Chondrocyte (in vitro differentiated cells): ENCODE measurements at regions not wholly inside any gene's neighbourhood (a gene's known extent, or its start where the extent isn't known, plus 50 kb on each side); places are given as distances from the start of the nearest gene placed in this dataset.

ENCODE experiments used
- DNase-seq: peaks from one replicate; pipeline ENCODE4 v3.0.0; 2021; ENCODE audit warnings: mixed read lengths, low spot score
- H3K27ac Mint-ChIP-seq: one replicate; pipeline ENCODE4 v1.8.0; 2021; ENCODE audit warnings: mild to moderate bottlenecking, moderate library complexity, mixed read lengths; ENCODE audit not compliant: unreplicated experiment
- H3K27me3 Mint-ChIP-seq: 2 replicates; pipeline ENCODE4 v1.8.0; 2021; ENCODE audit warnings: low read depth, mixed read lengths
- H3K36me3 Mint-ChIP-seq: 2 replicates; pipeline ENCODE4 v1.8.0; 2021; ENCODE audit warnings: low read depth, mixed read lengths
- H3K4me1 Mint-ChIP-seq: 2 replicates; pipeline ENCODE4 v1.8.0; 2021; ENCODE audit warnings: low read depth, mild to moderate bottlenecking, mixed read lengths
- H3K4me3 Mint-ChIP-seq: one replicate; pipeline ENCODE4 v1.8.0; 2021; ENCODE audit warnings: mild to moderate bottlenecking, moderate library complexity, mixed read lengths; ENCODE audit not compliant: unreplicated experiment
- H3K9me3 Mint-ChIP-seq: 2 replicates; pipeline ENCODE4 v1.8.0; 2021; ENCODE audit warnings: low read depth, mixed read lengths
- TF ChIP-seq, protein P1 (sequence below): fragments of 200-600 bp; sonication (generic); IDR thresholded peaks from 2 replicates; pipeline ENCODE4 v1.5.0; 2021; ENCODE audit warnings: antibody characterized with exemption, mild to moderate bottlenecking, moderate library complexity

GRCh38 chr14:27605282-27605681 is 1007.4 kb upstream of the NOVA1 start:
- peaks cover 10% of the 10 kb centered on the region for H3K9me3 Mint-ChIP-seq
- H3K4me1 Mint-ChIP-seq: no peaks in the 10 kb centered on the region
- no peaks in the 10 kb centered on the region for H3K36me3 Mint-ChIP-seq
- no peak overlapping the region for H3K4me3 Mint-ChIP-seq
- TF ChIP-seq, protein P1, sequence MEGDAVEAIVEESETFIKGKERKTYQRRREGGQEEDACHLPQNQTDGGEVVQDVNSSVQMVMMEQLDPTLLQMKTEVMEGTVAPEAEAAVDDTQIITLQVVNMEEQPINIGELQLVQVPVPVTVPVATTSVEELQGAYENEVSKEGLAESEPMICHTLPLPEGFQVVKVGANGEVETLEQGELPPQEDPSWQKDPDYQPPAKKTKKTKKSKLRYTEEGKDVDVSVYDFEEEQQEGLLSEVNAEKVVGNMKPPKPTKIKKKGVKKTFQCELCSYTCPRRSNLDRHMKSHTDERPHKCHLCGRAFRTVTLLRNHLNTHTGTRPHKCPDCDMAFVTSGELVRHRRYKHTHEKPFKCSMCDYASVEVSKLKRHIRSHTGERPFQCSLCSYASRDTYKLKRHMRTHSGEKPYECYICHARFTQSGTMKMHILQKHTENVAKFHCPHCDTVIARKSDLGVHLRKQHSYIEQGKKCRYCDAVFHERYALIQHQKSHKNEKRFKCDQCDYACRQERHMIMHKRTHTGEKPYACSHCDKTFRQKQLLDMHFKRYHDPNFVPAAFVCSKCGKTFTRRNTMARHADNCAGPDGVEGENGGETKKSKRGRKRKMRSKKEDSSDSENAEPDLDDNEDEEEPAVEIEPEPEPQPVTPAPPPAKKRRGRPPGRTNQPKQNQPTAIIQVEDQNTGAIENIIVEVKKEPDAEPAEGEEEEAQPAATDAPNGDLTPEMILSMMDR: no peak
- H3K27me3 Mint-ChIP-seq: no peaks in the 10 kb centered on the region
- H3K27ac Mint-ChIP-seq: no peak overlapping the region
- no peak for DNase-seq

DNA sequence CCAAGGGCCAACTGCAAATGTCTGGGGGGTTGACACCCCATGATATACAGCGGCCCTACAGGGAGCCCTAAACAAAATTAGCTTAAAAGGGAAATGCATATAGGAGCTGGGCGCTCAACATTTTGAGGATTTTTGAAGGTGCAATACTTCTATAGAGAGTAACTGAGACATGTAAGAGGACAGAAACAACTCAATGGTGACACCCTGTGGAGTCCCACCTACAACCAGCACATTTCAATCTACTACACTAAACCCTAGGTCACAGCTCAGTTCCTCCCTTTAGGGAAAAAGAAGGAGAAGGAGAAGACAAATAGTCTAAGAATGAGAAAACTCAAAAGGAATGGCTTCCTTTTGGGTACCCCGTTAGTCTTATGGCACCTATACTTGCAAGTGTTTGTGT is 1010.5 kb upstream of the NOVA1 start:
- no peak for DNase-seq
- Mint-ChIP-seq H3K36me3 (no peaks in the 10 kb centered on the region), H3K27me3 (no peaks in the 10 kb centered on the region), H3K9me3 (peaks cover 5% of the 10 kb centered on the region), H3K27ac (no peak overlapping the region), H3K4me1 (no peaks in the 10 kb centered on the region), H3K4me3 (no peak overlapping the region)
- TF ChIP-seq, protein P1: no peak

GRCh38 chr14:27612121-27612520 is 1014.3 kb upstream of the NOVA1 start:
- H3K4me3 Mint-ChIP-seq: no peak overlapping the region
- peaks cover 4% of the 10 kb centered on the region for H3K9me3 Mint-ChIP-seq
- TF ChIP-seq, protein P1: no peak
- H3K27ac Mint-ChIP-seq: no peak overlapping the region
- H3K27me3 Mint-ChIP-seq: no peaks in the 10 kb centered on the region
- H3K4me1 Mint-ChIP-seq: no peaks in the 10 kb centered on the region
- DNase-seq: no peak
- H3K36me3 Mint-ChIP-seq: no peaks in the 10 kb centered on the region

DNA sequence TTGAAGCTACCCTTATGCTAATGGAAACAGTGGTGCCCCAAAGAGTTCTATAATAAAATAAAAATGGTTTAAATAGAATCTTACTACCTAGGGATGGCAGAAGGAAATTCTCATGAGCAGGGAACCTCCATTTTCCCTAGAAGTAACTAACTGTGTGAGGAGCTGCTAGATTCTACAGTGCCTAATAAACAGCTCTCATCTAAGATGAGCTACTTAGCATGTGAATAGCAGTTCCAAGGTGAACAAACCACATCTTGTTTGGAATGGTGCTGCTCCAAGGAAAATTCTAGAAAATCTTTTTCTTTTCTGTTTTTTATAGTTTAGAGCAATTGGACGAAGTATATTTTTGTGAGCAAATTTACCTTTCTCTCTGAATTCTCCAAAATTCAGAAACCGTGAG is 1015.3 kb upstream of the NOVA1 start:
- H3K9me3 Mint-ChIP-seq: peaks cover 8% of the 10 kb centered on the region
- H3K4me1 Mint-ChIP-seq: no peaks in the 10 kb centered on the region

GRCh38 chr14:27623782-27624181 is 1025.9 kb upstream of the NOVA1 start:
- Mint-ChIP-seq H3K9me3 (peaks cover 28% of the 10 kb centered on the region), H3K27ac (no peak overlapping the region), H3K27me3 (no peaks in the 10 kb centered on the region), H3K4me3 (no peak overlapping the region), H3K4me1 (no peaks in the 10 kb centered on the region), H3K36me3 (no peaks in the 10 kb centered on the region)
- TF ChIP-seq, protein P1: no peak
- DNase-seq: no peak

More for the DNA sequence above, 1015.3 kb upstream of the NOVA1 start:
- Mint-ChIP-seq H3K36me3 (no peaks in the 10 kb centered on the region), H3K27me3 (no peaks in the 10 kb centered on the region), H3K4me3 (no peak overlapping the region), H3K27ac (no peak overlapping the region)
- DNase-seq: no peak
- TF ChIP-seq, protein P1: no peak
